ENCODE measurements at regions not wholly inside any gene's neighbourhood (a gene's known extent, or its start where the extent isn't known, plus 50 kb on each side); places are given as distances from the start of the nearest gene placed in this dataset.

DNA sequence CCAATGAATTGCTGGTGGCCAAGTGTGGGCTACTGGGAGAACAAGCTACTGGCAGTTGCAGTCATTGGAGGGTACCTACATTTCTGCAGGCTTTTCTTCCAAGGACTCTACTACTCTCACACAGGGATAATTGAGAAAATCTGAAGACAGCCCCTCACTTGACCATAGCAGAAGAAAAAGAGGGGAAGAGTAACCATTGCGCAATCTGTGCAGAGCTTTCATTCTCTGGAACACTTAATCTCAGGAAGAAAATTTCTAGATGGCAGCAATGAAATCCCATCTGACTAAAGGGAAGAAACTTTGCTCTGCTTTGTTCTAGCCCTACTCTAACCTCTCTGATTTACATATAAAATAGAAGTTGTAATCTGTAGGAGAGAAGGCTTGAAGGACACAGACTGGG lies 1239.6 kb upstream of the SORCS1 start:
- TF ChIP-seq, protein P1, sequence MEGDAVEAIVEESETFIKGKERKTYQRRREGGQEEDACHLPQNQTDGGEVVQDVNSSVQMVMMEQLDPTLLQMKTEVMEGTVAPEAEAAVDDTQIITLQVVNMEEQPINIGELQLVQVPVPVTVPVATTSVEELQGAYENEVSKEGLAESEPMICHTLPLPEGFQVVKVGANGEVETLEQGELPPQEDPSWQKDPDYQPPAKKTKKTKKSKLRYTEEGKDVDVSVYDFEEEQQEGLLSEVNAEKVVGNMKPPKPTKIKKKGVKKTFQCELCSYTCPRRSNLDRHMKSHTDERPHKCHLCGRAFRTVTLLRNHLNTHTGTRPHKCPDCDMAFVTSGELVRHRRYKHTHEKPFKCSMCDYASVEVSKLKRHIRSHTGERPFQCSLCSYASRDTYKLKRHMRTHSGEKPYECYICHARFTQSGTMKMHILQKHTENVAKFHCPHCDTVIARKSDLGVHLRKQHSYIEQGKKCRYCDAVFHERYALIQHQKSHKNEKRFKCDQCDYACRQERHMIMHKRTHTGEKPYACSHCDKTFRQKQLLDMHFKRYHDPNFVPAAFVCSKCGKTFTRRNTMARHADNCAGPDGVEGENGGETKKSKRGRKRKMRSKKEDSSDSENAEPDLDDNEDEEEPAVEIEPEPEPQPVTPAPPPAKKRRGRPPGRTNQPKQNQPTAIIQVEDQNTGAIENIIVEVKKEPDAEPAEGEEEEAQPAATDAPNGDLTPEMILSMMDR (IDR thresholded peaks at IDR 0.05; ENCODE audit: low read length), result no peak
- no peak for TF ChIP-seq EZH2 (IDR thresholded peaks at IDR 0.05; ENCODE audit: borderline replicate concordance, low read length)

Data from OCI-LY1 (cell line).